ENCODE measurements at regions not wholly inside any gene's neighbourhood (a gene's known extent, or its start where the extent isn't known, plus 50 kb on each side); places are given as distances from the start of the nearest gene placed in this dataset.

GRCh38 chr3:153753035-153753434, 368.2 kb upstream of the ARHGEF26 start:
- TF ChIP-seq POLR2AphosphoS5 (IDR thresholded peaks at IDR 0.05; ENCODE audit: low read depth, low read length) (no peak), POLR2A (IDR thresholded peaks at IDR 0.05; ENCODE audit: low read depth, low read length) (no peak), TAF1 (IDR thresholded peaks at IDR 0.05; ENCODE audit: borderline replicate concordance, low read depth, low read length) (no peak)
